MM.1S (cell line): ENCODE measurements at regions not wholly inside any gene's neighbourhood (a gene's known extent, or its start where the extent isn't known, plus 50 kb on each side); places are given as distances from the start of the nearest gene placed in this dataset.

Experiments
- DNase-seq: peaks from one replicate; pipeline ENCODE4 v3.0.0-alpha.2; 2015
- H2AFZ ChIP-seq: fragments of 300-600 bp; sonication (generic); 2 replicates; pipeline ENCODE4 v1.6.0; 2016; ENCODE audit warnings: antibody characterized with exemption, low read length
- H3F3A ChIP-seq: fragments of 300-600 bp; sonication (generic); 2 replicates; pipeline ENCODE4 v1.6.1; 2016; ENCODE audit warnings: mild to moderate bottlenecking, antibody characterized with exemption, low read length, moderate library complexity, mixed read lengths; ENCODE audit not compliant: insufficient read depth
- H3K27ac ChIP-seq: fragments of 300-600 bp; sonication (generic); 2 replicates; pipeline ENCODE4 v1.5.1; 2016; ENCODE audit warnings: mild to moderate bottlenecking, low read length
- H3K27me3 ChIP-seq: fragments of 300-600 bp; sonication (generic); replicated peaks from 2 replicates; pipeline ENCODE4 v1.6.0; 2016; ENCODE audit warnings: low read length; ENCODE audit not compliant: insufficient read depth
- H3K36me3 ChIP-seq: fragments of 300-600 bp; sonication (generic); replicated peaks from 2 replicates; pipeline ENCODE4 v1.6.1; 2016; ENCODE audit warnings: mild to moderate bottlenecking, low read length, mixed read lengths; ENCODE audit not compliant: insufficient read depth
- H3K4me1 ChIP-seq: fragments of 300-600 bp; sonication (generic); 2 replicates; pipeline ENCODE4 v1.6.1; 2016; ENCODE audit warnings: low read length, mixed read lengths
- H3K4me2 ChIP-seq: fragments of 300-600 bp; sonication (generic); 2 replicates; pipeline ENCODE4 v1.6.0; 2016; ENCODE audit warnings: low read depth, low read length
- H3K4me3 ChIP-seq: fragments of 300-600 bp; sonication (generic); 2 replicates; pipeline ENCODE4 v1.5.1; 2016; ENCODE audit warnings: low read length, mixed read lengths
- H3K79me2 ChIP-seq: fragments of 300-600 bp; sonication (generic); 2 replicates; pipeline ENCODE4 v1.6.1; 2016; ENCODE audit warnings: mixed run types, low read length, mixed read lengths
- H3K9ac ChIP-seq: fragments of 300-600 bp; sonication (generic); 2 replicates; pipeline ENCODE4 v1.6.1; 2016; ENCODE audit warnings: low read length, mixed read lengths
- H3K9me2 ChIP-seq: fragments of 300-600 bp; sonication (generic); replicated peaks from 2 replicates; pipeline ENCODE4 v1.6.1; 2016; ENCODE audit warnings: mild to moderate bottlenecking, low read length, mixed read lengths; ENCODE audit not compliant: insufficient read depth
- H3K9me3 ChIP-seq: fragments of 300-600 bp; sonication (generic); replicated peaks from 2 replicates; pipeline ENCODE4 v1.6.1; 2016; ENCODE audit warnings: mild to moderate bottlenecking, low read length, mixed read lengths; ENCODE audit not compliant: insufficient read depth
- H4K20me1 ChIP-seq: fragments of 300-600 bp; sonication (generic); 2 replicates; pipeline ENCODE4 v1.6.1; 2016; ENCODE audit warnings: mild to moderate bottlenecking, low read length, moderate library complexity, mixed read lengths; ENCODE audit not compliant: insufficient read depth
- CTCF ChIP-seq: fragments of 300-600 bp; sonication (generic); IDR thresholded peaks from 2 replicates; pipeline ENCODE4 v1.5.1; 2016; ENCODE audit warnings: antibody characterized with exemption, low read length, mixed read lengths
- EZH2 ChIP-seq: fragments of 300-600 bp; sonication (generic); optimal IDR thresholded peaks from 2 replicates; pipeline ENCODE3; 2017; ENCODE audit warnings: low read depth, mild to moderate bottlenecking, antibody characterized with exemption, low read length, mixed read lengths
- EZH2phosphoT487 ChIP-seq: fragments of 300-600 bp; sonication (generic); IDR thresholded peaks from 2 replicates; pipeline ENCODE4 v1.6.1; 2018; ENCODE audit warnings: antibody characterized with exemption, low read length

DNA sequence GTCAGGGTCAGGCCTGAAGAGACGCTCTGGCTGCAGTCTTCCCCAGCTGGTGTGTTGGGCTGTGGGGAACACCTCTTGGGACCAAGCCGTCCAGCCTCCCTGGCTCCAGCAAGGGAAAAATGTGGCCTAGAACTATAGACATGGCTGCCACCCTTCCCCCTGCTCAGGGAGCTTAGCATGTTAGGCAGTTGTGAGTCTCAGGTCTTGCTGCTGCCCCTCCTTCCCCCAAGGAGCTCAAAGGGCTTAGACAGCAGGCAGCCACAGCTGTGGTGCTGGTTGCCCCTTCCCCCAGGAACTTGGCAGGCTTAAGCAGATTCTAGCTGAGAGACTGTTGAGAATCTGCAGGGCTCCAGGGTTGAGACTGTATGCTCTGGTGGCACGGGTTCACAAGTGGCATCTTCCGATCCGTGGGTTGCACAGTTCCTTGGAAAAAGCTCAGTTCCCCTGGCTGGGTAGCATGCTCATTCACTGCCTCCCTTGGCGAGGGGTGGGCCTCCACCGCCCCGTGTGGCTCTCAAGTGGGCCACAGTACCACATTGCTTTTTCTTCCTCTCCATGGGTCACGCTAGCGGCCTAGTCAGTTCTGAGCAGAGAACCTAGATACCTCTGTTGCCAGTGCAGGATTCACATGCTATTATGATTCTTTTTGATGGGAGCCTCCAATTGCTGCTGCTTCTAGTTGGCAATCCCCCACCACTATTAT, 1258.6 kb downstream of the OLFM4 start:
- H3F3A ChIP-seq, result no peaks in the 10 kb centered on the region
- DNase-seq, result no peak
- H3K36me3 ChIP-seq, result no peaks in the 10 kb centered on the region
- H3K4me3 ChIP-seq, result no peak overlapping the region
- H3K27me3 ChIP-seq, result no peaks in the 10 kb centered on the region
- H3K9ac ChIP-seq, result no peak overlapping the region
- H4K20me1 ChIP-seq, result no peaks in the 10 kb centered on the region
- no peak overlapping the region for H2AFZ ChIP-seq
- no peaks in the 10 kb centered on the region for H3K4me1 ChIP-seq
- no peaks in the 10 kb centered on the region for H3K9me3 ChIP-seq
- H3K79me2 ChIP-seq, result no peaks in the 10 kb centered on the region
- TF ChIP-seq EZH2phosphoT487, result no peak
- no peaks in the 10 kb centered on the region for H3K9me2 ChIP-seq
- H3K27ac ChIP-seq, result no peak overlapping the region
- no peak overlapping the region for H3K4me2 ChIP-seq

DNA sequence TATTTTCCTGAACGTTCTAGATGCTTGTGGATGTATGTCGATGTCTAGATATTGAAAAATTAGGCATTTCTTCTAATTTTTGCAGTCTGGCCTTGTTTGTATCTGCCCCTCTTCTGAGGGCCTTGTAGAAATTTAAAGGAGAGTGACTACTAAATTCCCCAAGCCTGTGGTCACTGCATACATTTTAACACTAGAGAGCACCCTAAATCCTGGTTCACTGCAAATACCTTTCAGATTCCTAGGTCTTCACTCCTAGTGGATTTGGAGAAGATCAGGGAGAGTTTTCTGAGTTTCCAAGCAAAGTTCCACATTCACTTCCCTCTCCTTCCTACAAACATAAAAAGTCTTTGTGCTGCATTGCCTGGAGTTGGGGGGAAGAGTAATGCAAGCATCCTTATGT, 1272.5 kb downstream of the OLFM4 start:
- no peaks in the 10 kb centered on the region for H3F3A ChIP-seq
- H3K4me1 ChIP-seq, result no peaks in the 10 kb centered on the region
- DNase-seq, result no peak
- no peak for TF ChIP-seq EZH2
- no peak for TF ChIP-seq CTCF
- no peak for TF ChIP-seq EZH2phosphoT487
- no peak overlapping the region for H3K4me2 ChIP-seq
- H3K36me3 ChIP-seq, result no peaks in the 10 kb centered on the region
- H3K79me2 ChIP-seq, result no peaks in the 10 kb centered on the region
- H4K20me1 ChIP-seq, result no peaks in the 10 kb centered on the region
- H3K27ac ChIP-seq, result no peak overlapping the region
- H3K9me2 ChIP-seq, result no peaks in the 10 kb centered on the region
- H3K4me3 ChIP-seq, result no peak overlapping the region
- no peaks in the 10 kb centered on the region for H3K9me3 ChIP-seq
- H3K9ac ChIP-seq, result no peak overlapping the region
- no peaks in the 10 kb centered on the region for H3K27me3 ChIP-seq
- no peak overlapping the region for H2AFZ ChIP-seq

- Histone ChIP-seq H3K9me3 (no peaks in the 10 kb centered on the region), H3K27ac (no peak overlapping the region), H3K4me2 (no peak overlapping the region), H3K36me3 (no peaks in the 10 kb centered on the region), H3K9ac (no peak overlapping the region), H4K20me1 (no peaks in the 10 kb centered on the region), H3F3A (no peaks in the 10 kb centered on the region), H3K4me1 (no peaks in the 10 kb centered on the region), H3K4me3 (no peak overlapping the region), H3K9me2 (no peaks in the 10 kb centered on the region), H2AFZ (no peak overlapping the region), H3K27me3 (no peaks in the 10 kb centered on the region), H3K79me2 (no peaks in the 10 kb centered on the region)
- TF ChIP-seq EZH2phosphoT487 (no peak), EZH2 (no peak), CTCF (no peak)
- no peak for DNase-seq
Measured at GRCh38 chr13:54305377-54305776, 1276.8 kb downstream of the OLFM4 start.

DNA sequence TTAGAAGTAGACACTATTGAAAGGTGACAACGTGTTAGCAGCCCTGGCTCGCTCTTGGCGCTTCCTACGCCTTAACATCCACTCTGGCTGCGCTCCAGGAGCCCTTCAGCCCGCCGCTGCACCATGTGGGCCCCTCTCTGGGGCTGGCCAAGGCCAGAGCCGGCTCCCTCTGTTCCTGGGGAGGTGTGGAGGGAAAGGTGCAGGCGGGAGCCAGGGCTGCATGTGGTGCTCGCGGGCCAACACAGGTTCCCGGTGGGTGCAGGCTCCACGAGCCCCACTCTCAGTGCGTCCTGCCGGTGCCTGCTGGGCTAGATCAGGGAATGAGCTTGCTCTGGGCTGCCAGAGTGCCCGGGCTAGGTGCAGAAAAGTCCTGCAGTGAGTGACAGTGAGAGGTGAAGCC, 1284.3 kb downstream of the OLFM4 start:
- Histone ChIP-seq H3K9ac (no peak overlapping the region), H3K36me3 (no peaks in the 10 kb centered on the region), H2AFZ (no peak overlapping the region), H3K79me2 (no peaks in the 10 kb centered on the region), H4K20me1 (no peaks in the 10 kb centered on the region), H3K4me3 (no peak overlapping the region), H3K27ac (no peak overlapping the region), H3K27me3 (no peaks in the 10 kb centered on the region), H3F3A (no peaks in the 10 kb centered on the region), H3K4me2 (no peak overlapping the region), H3K9me2 (no peaks in the 10 kb centered on the region), H3K9me3 (no peaks in the 10 kb centered on the region), H3K4me1 (no peaks in the 10 kb centered on the region)
- DNase-seq, result no peak
- no peak for TF ChIP-seq EZH2
- no peak for TF ChIP-seq CTCF
- no peak for TF ChIP-seq EZH2phosphoT487
